HUES48 (cell line): ENCODE measurements at regions not wholly inside any gene's neighbourhood (a gene's known extent, or its start where the extent isn't known, plus 50 kb on each side); places are given as distances from the start of the nearest gene placed in this dataset.
"Not testable (repeated sequence)": the region's sequence is repeated elsewhere in the genome, so short reads cannot be mapped to it uniquely, and the experiment has no call there.

ENCODE experiments used
- H3K27ac ChIP-seq: one replicate; pipeline ENCODE4 v1.7.0; 2013; ENCODE audit warnings: low read depth, low read length, inconsistent platforms
- H3K27me3 ChIP-seq: 2 replicates; pipeline ENCODE4 v1.6.1; 2013; ENCODE audit warnings: mild to moderate bottlenecking, low read length; ENCODE audit not compliant: control insufficient read depth, insufficient read depth
- H3K36me3 ChIP-seq: 2 replicates; pipeline ENCODE4 v1.6.1; 2013; ENCODE audit warnings: low read length; ENCODE audit not compliant: control insufficient read depth, insufficient read depth
- H3K4me1 ChIP-seq: 2 replicates; pipeline ENCODE4 v1.6.1; 2013; ENCODE audit warnings: mild to moderate bottlenecking, low read length; ENCODE audit not compliant: control insufficient read depth, insufficient read depth
- H3K4me3 ChIP-seq: 2 replicates; pipeline ENCODE4 v1.5.1; 2013; ENCODE audit warnings: mild to moderate bottlenecking, low read depth, low read length
- H3K9ac ChIP-seq: 2 replicates; pipeline ENCODE4 v1.6.1; 2013; ENCODE audit warnings: mild to moderate bottlenecking, low read depth, low read length, moderate library complexity
- H3K9me3 ChIP-seq: 2 replicates; pipeline ENCODE4 v1.6.1; 2013; ENCODE audit warnings: low read length; ENCODE audit not compliant: control insufficient read depth, insufficient read depth

GRCh38 chr5:174489920-174490597 lies 234.3 kb upstream of the MSX2 start:
- H3K27me3 ChIP-seq, result no peaks in the 10 kb centered on the region
- H3K4me3 ChIP-seq, result no peak overlapping the region
- no peaks in the 10 kb centered on the region for H3K36me3 ChIP-seq
- H3K27ac ChIP-seq, result no peak overlapping the region
- no peaks in the 10 kb centered on the region for H3K4me1 ChIP-seq
- H3K9me3 ChIP-seq, result no peaks in the 10 kb centered on the region
- H3K9ac ChIP-seq, result no peak overlapping the region

DNA sequence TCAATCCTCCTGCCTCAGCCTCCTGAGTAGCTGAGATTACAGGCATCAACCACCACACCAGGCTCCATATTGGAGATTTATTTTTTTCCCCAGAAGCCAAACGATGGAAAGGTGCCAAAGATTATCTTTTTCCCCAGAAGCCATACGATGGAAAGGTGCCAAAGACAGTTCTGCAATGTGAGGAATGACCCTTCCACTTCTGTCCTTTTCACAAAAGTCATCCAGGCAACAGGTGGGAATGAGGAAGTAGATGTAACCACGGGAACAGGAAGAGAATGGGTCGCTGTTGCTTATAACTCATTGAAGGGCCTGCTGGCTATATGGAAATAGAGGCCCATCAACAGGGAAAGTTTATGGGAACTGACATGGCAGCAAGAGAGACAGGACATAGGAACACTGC lies 233.7 kb upstream of the MSX2 start:
- Histone ChIP-seq H3K4me1 (no peaks in the 10 kb centered on the region), H3K27me3 (no peaks in the 10 kb centered on the region), H3K27ac (no peak overlapping the region), H3K36me3 (no peaks in the 10 kb centered on the region), H3K4me3 (no peak overlapping the region), H3K9me3 (no peaks in the 10 kb centered on the region), H3K9ac (no peak overlapping the region)

DNA sequence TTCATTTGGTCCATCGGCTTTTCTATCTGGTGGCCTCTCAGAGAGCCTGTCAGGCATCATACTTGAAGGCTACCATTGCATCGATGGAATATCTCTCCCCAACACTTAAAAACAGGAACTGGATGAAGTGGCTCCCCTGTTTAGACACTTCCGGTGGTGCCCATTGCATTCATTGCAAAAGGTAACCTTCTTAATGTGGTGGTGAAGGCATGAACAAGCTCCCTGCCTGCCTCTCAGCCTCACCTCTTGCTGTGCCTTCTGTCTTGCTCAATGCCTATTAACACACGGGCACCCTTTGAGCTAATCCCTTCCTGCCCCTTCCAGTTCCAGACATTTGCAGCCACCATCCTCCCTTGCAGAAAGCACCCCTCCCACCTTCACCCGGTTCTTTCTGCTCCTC lies 233.1 kb upstream of the MSX2 start:
- Histone ChIP-seq H3K4me1 (no peaks in the 10 kb centered on the region), H3K9ac (no peak overlapping the region), H3K9me3 (no peaks in the 10 kb centered on the region), H3K4me3 (no peak overlapping the region), H3K27ac (no peak overlapping the region), H3K27me3 (no peaks in the 10 kb centered on the region), H3K36me3 (no peaks in the 10 kb centered on the region)

GRCh38 chr5:174491761-174492350 lies 232.5 kb upstream of the MSX2 start:
- H3K27ac ChIP-seq, result no peak overlapping the region

GRCh38 chr5:174493530-174493929 lies 230.9 kb upstream of the MSX2 start:
- Histone ChIP-seq H3K36me3 (no peaks in the 10 kb centered on the region), H3K9ac (no peak overlapping the region), H3K4me3 (no peak overlapping the region), H3K4me1 (no peaks in the 10 kb centered on the region), H3K27ac (no peak overlapping the region), H3K9me3 (peaks cover 10% of the 10 kb centered on the region; the same call in 1 of the 2 replicates), H3K27me3 (no peaks in the 10 kb centered on the region)

More at GRCh38 chr5:174491761-174492350, 232.5 kb upstream of the MSX2 start:
- Histone ChIP-seq H3K36me3 (no peaks in the 10 kb centered on the region), H3K27me3 (no peaks in the 10 kb centered on the region), H3K4me3 (no peak overlapping the region), H3K4me1 (no peaks in the 10 kb centered on the region), H3K9me3 (no peaks in the 10 kb centered on the region), H3K9ac (no peak overlapping the region)

DNA sequence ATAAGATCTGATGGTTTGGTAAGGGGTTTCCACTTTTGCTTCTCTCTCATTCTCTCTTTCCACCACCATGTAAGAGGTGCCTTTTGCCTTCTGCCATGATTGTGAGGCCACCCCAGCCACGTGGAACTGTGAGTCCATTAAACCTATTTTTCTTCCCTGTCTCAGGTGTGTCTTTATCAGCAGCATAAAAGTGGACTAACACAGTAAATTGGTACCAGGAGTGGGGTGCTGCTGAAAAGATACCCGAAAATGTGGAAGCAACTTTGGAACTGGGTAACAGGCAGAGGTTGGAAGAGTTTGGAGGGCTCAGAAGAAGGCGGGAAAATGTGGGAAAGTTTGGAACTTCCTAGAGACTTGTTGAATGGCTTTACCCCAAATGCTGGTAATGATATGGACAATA lies 226.4 kb upstream of the MSX2 start:
- not testable (repeated sequence) for H3K27ac ChIP-seq, H3K4me3 ChIP-seq, H3K4me1 ChIP-seq, H3K27me3 ChIP-seq, H3K9ac ChIP-seq, H3K36me3 ChIP-seq
- peaks cover 21% of the 10 kb centered on the region for H3K9me3 ChIP-seq

DNA sequence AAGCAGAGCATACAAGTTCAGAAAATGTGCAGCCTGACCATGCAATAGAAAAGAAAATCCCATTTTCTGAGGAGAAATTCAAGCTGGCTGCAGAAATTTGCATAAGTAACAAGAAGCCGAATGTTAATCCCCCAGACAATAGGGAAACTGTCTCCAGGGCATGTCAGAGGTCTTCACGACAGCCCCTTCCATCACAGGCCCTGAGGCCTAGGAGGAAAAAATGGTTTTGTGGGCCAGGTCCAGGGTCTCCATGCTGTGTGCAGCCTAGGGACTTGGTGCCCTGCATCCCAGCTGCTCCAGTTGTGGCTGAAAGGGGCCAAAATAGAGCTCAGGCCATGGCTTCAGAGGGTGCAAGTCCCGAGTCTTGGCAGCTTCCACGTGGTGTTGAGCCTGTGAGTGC lies 225.8 kb upstream of the MSX2 start:
- not testable (repeated sequence) for H3K36me3 ChIP-seq, H3K27ac ChIP-seq, H3K27me3 ChIP-seq, H3K9ac ChIP-seq, H3K4me3 ChIP-seq, H3K4me1 ChIP-seq
- peaks cover 21% of the 10 kb centered on the region for H3K9me3 ChIP-seq

DNA sequence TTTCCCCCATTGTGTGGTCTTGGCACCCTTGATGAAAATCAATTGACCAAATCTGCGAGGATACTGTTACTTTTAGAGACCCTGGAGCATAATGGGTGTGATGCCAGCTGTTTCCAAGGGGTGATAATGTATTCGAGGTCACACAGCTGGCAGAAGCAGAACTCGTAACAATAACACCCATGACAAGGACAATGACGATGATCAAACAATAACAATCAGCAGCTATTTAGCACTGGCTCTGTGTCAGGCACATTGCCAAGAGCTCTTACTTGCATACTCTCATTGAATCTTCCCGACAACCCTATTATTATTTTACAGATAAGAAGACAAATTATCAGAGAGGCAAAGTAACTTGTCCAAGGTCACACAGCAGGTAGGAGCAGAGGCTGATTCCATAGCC lies 223.7 kb upstream of the MSX2 start:
- Histone ChIP-seq H3K9me3 (peaks cover 21% of the 10 kb centered on the region), H3K27me3 (no peaks in the 10 kb centered on the region), H3K27ac (no peak overlapping the region), H3K36me3 (no peaks in the 10 kb centered on the region), H3K4me3 (no peak overlapping the region), H3K9ac (no peak overlapping the region), H3K4me1 (no peaks in the 10 kb centered on the region)

DNA sequence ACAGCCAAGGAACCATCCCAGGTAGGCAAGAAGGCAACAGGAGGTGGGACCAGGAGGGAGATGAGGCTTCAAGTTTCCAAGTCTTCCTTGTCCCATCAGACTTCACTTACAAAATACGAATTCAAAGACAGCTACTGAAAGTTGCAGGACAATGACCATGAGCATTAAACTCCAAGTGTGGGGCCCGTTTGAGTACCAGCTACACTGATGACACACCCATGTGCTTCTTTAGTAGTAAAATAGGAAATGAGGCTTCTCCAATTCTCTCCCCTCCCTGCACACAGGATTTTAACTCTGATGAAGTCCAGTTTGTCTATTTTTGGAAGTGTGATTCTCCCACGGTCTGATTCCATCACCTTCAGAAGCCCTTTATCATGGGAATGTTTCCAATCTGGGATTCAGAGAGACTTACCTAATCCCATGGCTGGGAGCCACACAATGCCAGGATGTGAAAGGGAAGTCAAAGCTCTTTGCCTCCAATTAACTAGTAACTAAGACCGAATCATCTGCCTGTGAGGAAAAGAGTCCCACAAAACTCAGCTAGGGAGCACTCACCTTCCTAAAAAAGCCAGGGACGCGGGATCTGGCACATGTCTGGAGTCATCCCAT lies 222.8 kb upstream of the MSX2 start:
- Histone ChIP-seq H3K27ac (no peak overlapping the region), H3K9me3 (peaks cover 21% of the 10 kb centered on the region), H3K4me1 (no peaks in the 10 kb centered on the region), H3K27me3 (no peaks in the 10 kb centered on the region), H3K36me3 (no peaks in the 10 kb centered on the region), H3K9ac (no peak overlapping the region), H3K4me3 (no peak overlapping the region)

DNA sequence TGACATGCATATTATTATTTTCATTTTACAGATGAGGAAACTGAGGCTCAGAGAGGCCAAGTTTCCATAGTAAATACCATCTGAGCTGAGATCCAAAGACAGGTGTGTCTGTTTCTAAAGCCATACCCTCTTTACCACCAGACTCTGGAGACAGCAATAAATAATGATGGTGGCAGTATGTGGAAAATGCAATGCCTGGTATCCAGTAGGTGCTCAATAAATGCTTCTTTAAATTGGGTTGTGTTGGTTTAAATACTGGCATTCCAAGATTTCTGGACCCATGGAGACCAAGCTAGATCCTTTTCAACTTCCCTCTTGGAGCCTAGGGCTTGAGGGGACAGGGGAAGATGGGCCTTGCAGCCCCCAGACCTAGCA lies 221.3 kb upstream of the MSX2 start:
- no peak overlapping the region for H3K9ac ChIP-seq
- no peaks in the 10 kb centered on the region for H3K36me3 ChIP-seq
- peaks cover 15% of the 10 kb centered on the region for H3K9me3 ChIP-seq
- no peaks in the 10 kb centered on the region for H3K4me1 ChIP-seq
- H3K27ac ChIP-seq, result no peak overlapping the region
- H3K4me3 ChIP-seq, result no peak overlapping the region
- no peaks in the 10 kb centered on the region for H3K27me3 ChIP-seq

DNA sequence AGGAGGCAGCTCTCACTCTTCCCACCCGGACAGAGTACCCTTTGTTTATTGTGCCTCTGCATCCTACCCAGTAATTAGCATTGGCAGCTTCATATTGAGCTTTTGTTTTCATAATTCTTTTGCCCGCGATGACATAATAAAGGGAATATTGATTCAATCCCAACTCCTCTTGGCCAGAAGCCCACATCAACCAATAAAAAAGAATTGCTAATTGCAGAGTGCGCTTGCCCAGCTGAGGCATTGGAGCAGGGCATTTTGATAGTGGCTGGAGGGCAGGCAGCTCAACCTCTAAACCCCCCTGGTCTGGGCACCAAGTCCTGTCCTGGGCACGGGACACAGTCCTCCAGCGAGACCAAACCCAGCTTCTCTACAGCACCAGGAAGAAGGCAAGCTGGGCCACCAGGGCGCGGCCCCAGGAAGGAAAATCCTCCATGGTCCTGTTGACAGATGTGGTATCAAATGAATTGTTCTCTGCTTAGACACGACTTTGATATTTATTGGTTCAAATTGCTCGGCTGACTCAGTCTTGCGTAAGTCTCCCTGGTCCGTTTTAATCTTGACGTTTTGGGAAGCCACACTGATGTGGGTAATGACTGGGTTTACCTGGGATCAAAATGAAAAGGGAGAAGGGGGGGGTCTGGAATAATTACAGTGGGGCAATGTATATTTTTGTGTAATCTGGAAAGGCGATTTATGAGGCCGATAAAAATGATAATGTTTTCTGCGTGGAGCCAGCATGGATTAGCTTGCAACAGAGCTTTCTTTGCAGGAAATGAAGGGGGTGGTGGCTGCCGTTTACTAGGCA lies 220.7 kb upstream of the MSX2 start:
- Histone ChIP-seq H3K4me3 (no peak overlapping the region), H3K27me3 (no peaks in the 10 kb centered on the region), H3K9me3 (peaks cover 9% of the 10 kb centered on the region), H3K36me3 (no peaks in the 10 kb centered on the region), H3K27ac (no peak overlapping the region), H3K9ac (no peak overlapping the region), H3K4me1 (no peaks in the 10 kb centered on the region)
